Right hindlimb (tissue), 1 donor: ENCODE measurements at regions not wholly inside any gene's neighbourhood (a gene's known extent, or its start where the extent isn't known, plus 50 kb on each side); places are given as distances from the start of the nearest gene placed in this dataset.

Experiments used
- DNase-seq: peaks from one replicate; pipeline ENCODE4 v3.0.0-alpha.2; 2018

GRCh38 chr16:13291591-13292333, 390.4 kb downstream of the SHISA9 start:
- DNase-seq, result no peak

GRCh38 chr16:13296206-13296605, 394.8 kb downstream of the SHISA9 start:
- no peak for DNase-seq

DNA sequence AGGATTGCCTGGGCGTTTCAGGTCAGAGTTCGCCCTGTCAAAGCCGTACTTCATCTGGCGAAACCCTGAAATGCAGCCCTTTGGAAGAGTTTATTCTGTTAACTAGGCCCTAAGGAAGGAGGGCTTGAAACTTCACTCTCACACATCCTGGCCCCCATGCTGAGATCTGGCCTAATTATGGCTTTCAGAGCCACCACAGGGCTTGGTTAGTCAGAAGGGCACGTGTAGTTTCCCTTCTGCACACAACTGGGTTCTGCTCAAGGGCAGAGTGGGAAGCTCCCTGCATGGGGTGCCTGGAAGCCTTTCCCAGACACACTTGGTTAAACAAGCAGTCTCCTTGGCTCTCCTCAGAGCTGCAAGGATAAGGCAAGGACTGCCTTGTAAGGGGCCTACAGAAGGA, 397.3 kb downstream of the SHISA9 start:
- no peak for DNase-seq

GRCh38 chr16:13300066-13300840, 398.9 kb downstream of the SHISA9 start:
- no peak for DNase-seq

GRCh38 chr16:13305019-13305755, 403.8 kb downstream of the SHISA9 start:
- DNase-seq, result no peak

GRCh38 chr16:13306161-13306995, 405.0 kb downstream of the SHISA9 start:
- DNase-seq, result no peak

GRCh38 chr16:13307255-13307654, 405.9 kb downstream of the SHISA9 start:
- no peak for DNase-seq

- DNase-seq, result no peak
Observed at GRCh38 chr16:13307851-13308250, 406.5 kb downstream of the SHISA9 start.

- DNase-seq, result no peak
Observed at GRCh38 chr16:13312063-13312462, 410.7 kb downstream of the SHISA9 start.

DNA sequence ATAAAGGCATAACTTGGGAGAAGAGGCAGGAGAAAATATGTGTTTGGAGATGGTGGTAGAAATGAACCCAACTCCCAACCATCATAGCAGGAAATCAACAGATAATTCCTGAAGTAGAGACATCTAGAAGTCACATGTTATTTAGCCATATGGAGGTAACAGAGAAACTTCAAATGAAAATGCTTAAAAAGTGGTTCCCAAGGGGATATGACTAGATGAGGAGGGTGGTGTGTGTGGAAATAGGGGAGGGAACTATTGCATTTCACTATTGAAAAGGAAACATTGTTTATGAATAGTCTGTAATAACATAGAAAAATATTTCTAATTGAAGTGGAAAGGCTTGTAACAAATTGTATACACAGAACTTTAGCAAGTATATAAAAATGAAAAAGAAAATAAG, 412.0 kb downstream of the SHISA9 start:
- no peak for DNase-seq

DNA sequence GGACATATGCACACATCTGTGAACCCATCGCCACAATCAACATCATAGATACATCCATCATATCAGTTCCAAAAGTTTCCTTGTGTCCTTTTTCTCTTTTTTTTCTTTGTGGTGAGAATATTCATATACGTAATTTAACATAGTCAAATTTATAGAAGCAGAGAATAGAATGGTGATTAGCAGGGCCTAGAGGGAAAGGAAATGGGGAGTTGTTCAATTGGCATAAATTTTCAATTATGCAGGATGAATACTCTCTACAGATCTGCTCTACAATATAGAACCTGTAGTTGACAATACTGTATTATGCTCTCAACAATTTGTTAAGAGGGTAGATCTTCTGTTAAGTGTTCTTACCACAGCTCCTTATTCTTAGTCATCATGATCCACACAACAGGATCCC, 413.2 kb downstream of the SHISA9 start:
- no peak for DNase-seq

GRCh38 chr16:13315642-13316427, 414.4 kb downstream of the SHISA9 start:
- DNase-seq, result no peak

GRCh38 chr16:13322336-13322735, 420.9 kb downstream of the SHISA9 start:
- no peak for DNase-seq

DNA sequence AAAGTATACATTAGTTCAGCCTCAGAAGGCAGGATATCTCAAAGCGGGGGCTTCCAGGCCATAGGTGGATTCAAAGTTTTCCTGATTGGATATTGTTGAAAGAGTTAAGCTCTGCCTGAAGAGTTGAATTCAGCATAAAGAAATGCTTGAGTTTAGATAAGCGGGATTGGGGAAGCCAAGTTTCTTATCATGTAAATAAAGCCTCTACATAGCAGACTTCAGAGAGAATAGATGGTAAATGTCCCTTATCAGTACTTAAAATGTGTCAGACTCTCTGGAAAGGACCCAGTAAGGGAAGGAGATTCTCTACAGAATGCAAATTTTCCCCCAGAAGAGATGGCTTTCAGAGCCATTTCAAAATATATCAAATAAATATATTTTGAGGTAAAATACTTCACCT, 423.5 kb downstream of the SHISA9 start:
- no peak for DNase-seq

DNA sequence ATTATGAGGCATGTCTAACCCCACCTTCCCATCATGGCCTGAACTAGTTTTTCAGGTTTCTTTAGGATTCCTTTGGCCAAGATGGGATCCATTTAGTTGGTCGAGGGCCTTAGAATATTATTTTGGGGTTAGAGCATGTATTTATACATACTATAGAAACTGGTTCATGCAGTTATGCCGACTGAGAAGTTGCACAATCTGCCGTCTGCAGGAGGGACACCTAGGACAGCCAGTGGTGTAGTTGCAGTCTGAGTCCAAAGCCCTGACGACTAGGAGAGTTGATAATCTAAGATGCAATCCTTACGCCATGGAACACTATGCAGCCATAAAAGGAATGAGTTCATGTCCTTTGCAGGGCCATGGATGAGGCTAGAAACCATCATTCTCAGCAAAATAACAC, 424.0 kb downstream of the SHISA9 start:
- DNase-seq, result no peak

DNA sequence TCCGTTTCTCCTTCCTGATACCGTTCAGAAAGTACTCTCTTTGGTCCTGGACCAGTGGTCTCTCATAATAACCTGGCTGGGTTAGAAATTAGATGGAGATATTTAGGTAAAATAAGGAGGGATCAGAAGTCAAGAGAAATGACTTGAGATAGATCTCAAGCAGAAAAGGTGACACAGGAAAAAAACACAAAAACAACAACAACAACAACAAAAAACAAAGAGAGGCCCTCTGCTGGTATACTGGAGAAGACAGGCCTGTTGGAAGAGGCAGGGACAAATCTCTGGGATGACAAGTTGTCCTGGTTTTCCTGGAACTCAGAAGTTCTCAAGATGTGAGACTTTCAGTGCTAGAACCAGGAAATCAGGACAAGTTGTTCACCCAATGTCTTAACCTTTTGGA, 430.5 kb downstream of the SHISA9 start:
- DNase-seq, result no peak

GRCh38 chr16:13332713-13333255, 431.4 kb downstream of the SHISA9 start:
- DNase-seq, result no peak

DNA sequence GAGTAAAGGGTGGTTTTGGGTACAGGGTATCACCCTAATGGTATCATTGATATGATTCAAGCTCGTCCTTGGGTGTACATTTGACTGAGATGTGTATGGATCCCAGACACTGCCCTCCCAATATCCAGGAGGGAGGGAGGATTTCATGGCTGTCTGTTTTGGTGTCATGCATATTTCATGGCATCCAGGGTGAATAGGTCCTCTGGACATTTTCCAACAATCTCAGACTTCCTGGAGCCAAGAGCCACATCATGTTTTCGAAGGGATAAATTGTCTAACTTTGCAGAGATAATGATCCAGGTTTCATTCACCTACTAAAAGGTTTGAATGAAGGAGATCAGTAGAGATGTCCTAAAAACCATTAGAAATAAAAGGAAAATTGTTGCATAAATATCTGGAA, 431.9 kb downstream of the SHISA9 start:
- no peak for DNase-seq

DNA sequence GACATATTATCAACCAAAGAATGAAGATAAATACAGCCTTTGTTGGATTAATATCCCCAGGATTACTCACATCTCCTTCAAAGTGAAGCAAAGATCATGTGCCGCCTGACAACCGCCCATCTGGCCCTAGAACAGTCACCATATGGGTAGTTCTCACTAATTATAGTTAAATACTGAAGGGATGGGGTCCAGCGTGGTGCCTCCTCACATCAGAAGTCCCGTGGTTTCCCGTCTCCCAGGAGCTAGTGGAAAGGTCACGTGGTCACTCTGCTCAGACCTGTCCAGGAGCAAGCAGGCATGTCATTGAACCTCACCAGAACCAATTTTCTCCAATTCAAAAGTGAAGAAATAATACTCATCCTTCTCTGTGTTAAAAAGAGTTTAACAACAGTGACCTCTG, 434.5 kb downstream of the SHISA9 start:
- no peak for DNase-seq

- no peak for DNase-seq
Observed at GRCh38 chr16:13336335-13336734, 434.9 kb downstream of the SHISA9 start.
